Peyer's patch (tissue), 4 donors: ENCODE measurements at regions not wholly inside any gene's neighbourhood (a gene's known extent, or its start where the extent isn't known, plus 50 kb on each side); places are given as distances from the start of the nearest gene placed in this dataset.

Experiments used
- DNase-seq, 3 donors: peaks; one replicate each; pipeline ENCODE4 v3.0.0-alpha.2; 2017 to 2019
- H3K27ac ChIP-seq, 4 donors: fragments of 200-600 bp; sonication (generic); one replicate each; pipeline ENCODE4 v1.5.1; 2016 to 2019
- H3K27me3 ChIP-seq, 2 donors: fragments of 200-600 bp; sonication (generic); one replicate each; pipeline ENCODE4 v1.5.1; 2019
- H3K36me3 ChIP-seq, 3 donors: fragments of 200-600 bp; sonication (generic); one replicate each; pipeline ENCODE4 v1.5.1; 2016 to 2019
- H3K4me1 ChIP-seq, 4 donors: fragments of 200-600 bp; sonication (generic); one replicate each; pipeline ENCODE4 v1.5.1; 2016 to 2019
- H3K4me3 ChIP-seq, 4 donors: fragments of 200-600 bp; sonication (generic); 1 replicate in 3 of 4; 2 replicates in 1 of 4; pipeline ENCODE4 v1.5.1; 2016 to 2019; ENCODE audit warnings: mild to moderate bottlenecking in 1 of 4
- H3K9me3 ChIP-seq, 4 donors: fragments of 200-600 bp; sonication (generic); one replicate each; pipeline ENCODE4 v1.5.1; 2016 to 2019; ENCODE audit warnings: mild to moderate bottlenecking in 1 of 4
- POLR2A ChIP-seq, 2 donors: fragments of 450-650 bp; IDR thresholded peaks; one replicate each; pipeline ENCODE4 v1.5.1; 2017; ENCODE audit warnings: antibody characterized with exemption in 2 of 2, mild to moderate bottlenecking in 2 of 2, moderate library complexity in 2 of 2
- TF ChIP-seq, protein P1 (sequence below), 6 experiments: fragments of 450-650 bp in 4 of 6; fragments of 200-600 bp in 2 of 6; sonication (generic) in 1 of 6; IDR thresholded peaks; one replicate each; pipeline ENCODE4 v1.5.1; 2017 to 2019; ENCODE audit warnings: antibody characterized with exemption in 6 of 6, mild to moderate bottlenecking in 3 of 6, moderate library complexity in 1 of 6

DNA sequence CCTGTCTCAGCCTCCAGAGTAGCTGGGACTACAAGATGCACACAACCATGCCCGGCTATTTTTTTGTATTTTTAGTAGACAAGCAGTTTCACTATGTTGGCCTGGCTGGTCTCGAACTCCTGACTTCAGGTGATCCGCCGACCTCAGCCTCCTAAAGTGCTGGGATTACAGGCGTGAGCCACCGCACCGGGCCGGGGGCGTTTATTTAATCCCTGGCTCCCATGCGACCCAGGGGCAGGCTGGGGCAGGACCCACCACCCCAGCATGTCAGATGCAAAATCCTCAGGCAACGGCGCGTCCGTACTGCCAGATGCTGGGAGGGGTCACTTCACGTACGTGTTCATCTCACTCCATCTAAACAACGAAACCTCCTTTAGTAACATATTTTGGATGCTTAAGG is 518.7 kb upstream of the NOX3 start:
- TF ChIP-seq POLR2A (IDR thresholded peaks at IDR 0.05) = no peak
- TF ChIP-seq, protein P1, sequence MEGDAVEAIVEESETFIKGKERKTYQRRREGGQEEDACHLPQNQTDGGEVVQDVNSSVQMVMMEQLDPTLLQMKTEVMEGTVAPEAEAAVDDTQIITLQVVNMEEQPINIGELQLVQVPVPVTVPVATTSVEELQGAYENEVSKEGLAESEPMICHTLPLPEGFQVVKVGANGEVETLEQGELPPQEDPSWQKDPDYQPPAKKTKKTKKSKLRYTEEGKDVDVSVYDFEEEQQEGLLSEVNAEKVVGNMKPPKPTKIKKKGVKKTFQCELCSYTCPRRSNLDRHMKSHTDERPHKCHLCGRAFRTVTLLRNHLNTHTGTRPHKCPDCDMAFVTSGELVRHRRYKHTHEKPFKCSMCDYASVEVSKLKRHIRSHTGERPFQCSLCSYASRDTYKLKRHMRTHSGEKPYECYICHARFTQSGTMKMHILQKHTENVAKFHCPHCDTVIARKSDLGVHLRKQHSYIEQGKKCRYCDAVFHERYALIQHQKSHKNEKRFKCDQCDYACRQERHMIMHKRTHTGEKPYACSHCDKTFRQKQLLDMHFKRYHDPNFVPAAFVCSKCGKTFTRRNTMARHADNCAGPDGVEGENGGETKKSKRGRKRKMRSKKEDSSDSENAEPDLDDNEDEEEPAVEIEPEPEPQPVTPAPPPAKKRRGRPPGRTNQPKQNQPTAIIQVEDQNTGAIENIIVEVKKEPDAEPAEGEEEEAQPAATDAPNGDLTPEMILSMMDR (IDR thresholded peaks at IDR 0.05) = no peak
- Histone ChIP-seq H3K36me3 (no peaks in the 10 kb centered on the region), H3K4me1 (no peaks in the 10 kb centered on the region), H3K27me3 (no peaks in the 10 kb centered on the region), H3K9me3 (no peaks in the 10 kb centered on the region), H3K27ac (no peak overlapping the region), H3K4me3 (no peak overlapping the region)
- no peak for DNase-seq

DNA sequence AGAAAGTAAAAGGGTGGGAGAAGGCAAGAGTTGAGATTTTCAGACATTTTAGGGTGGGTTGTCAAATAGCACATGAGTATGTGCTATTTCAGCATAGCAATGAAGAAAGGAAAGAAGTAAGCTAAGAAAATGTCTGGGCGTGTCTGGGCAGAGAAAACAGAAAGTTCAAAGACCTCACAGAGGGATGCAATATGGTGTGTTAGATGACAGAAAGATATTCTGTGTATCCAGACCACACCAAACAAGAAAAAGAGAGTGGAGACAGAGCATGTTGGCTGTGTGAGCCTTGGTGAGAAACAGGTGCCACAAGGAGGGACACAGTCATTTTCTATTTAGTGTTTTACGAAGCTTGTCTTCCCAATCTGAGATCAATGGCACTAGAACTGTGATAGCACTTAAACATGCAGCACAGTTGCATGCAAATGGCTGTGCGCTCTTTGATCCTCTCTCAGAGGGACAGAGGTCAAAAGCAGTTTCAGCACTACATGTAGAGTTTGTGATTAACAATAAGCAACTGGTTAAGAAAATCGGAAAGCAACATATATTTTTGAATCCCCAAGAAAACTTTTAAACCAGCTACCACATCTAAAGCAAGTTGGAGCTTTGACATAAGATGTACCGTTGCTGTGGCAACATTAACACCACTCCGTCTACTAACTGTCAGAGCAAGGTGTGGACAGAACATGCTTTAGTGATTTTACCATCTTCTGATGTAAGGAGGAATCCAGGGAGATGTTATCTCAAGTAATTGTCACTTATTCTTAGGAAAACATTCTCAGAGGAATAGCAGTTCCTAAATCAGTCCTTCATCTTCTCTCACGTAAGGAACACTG is 515.5 kb upstream of the NOX3 start:
- TF ChIP-seq POLR2A (IDR thresholded peaks at IDR 0.05) = no peak
- TF ChIP-seq, protein P1 (IDR thresholded peaks at IDR 0.05) = no peak
- Histone ChIP-seq H3K4me3 (no peak overlapping the region), H3K4me1 (no peaks in the 10 kb centered on the region), H3K36me3 (no peaks in the 10 kb centered on the region), H3K27me3 (no peaks in the 10 kb centered on the region), H3K9me3 (no peaks in the 10 kb centered on the region), H3K27ac (no peak overlapping the region)
- no peak for DNase-seq

DNA sequence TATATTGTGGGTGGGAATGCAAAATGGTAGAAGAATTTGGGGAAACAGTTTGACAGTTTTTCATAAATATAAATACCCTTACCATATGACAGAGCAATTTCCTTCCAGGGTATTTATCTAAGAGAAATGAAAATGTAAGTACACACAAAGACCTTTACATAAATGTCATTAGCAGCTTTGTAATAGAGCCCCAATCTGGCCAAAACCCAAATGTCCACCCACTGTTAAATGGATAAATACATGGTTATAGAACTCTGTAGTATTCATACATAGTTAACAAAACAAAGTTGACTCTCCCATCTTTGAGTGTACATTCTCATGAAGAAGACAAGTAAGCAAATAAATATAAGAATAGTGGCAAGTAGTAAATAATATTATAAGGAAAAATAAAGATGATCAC is 514.8 kb upstream of the NOX3 start:
- H3K9me3 ChIP-seq = no peaks in the 10 kb centered on the region
- no peak for DNase-seq
- no peaks in the 10 kb centered on the region for H3K36me3 ChIP-seq
- TF ChIP-seq POLR2A (IDR thresholded peaks at IDR 0.05) = no peak
- TF ChIP-seq, protein P1 (IDR thresholded peaks at IDR 0.05) = no peak
- no peaks in the 10 kb centered on the region for H3K4me1 ChIP-seq
- no peak overlapping the region for H3K4me3 ChIP-seq
- H3K27ac ChIP-seq = no peak overlapping the region
- H3K27me3 ChIP-seq = no peaks in the 10 kb centered on the region

DNA sequence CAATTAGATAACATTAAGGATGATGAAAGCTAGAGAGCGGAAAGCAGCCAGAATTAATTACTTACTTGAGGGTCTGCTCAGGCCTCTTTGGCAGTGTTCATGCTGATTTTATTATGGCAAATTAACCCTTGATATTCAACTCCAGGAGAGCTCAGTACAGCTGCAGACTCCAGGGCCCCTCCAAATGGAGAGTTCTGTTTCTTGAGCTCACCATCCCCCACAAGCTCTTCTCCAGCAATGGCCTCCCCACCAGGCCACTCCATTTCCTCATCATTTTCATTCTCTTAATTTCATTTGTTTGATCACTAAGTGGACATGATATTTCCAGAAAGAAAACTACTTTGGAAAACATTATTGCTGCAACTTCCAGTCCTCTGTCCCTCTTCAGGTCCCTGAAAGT is 513.3 kb upstream of the NOX3 start:
- no peak for DNase-seq
- H3K4me1 ChIP-seq = no peaks in the 10 kb centered on the region
- TF ChIP-seq, protein P1 (IDR thresholded peaks at IDR 0.05) = no peak
- no peak for TF ChIP-seq POLR2A (IDR thresholded peaks at IDR 0.05)
- no peak overlapping the region for H3K4me3 ChIP-seq
- no peaks in the 10 kb centered on the region for H3K27me3 ChIP-seq
- H3K27ac ChIP-seq = no peak overlapping the region
- no peaks in the 10 kb centered on the region for H3K9me3 ChIP-seq
- H3K36me3 ChIP-seq = no peaks in the 10 kb centered on the region

DNA sequence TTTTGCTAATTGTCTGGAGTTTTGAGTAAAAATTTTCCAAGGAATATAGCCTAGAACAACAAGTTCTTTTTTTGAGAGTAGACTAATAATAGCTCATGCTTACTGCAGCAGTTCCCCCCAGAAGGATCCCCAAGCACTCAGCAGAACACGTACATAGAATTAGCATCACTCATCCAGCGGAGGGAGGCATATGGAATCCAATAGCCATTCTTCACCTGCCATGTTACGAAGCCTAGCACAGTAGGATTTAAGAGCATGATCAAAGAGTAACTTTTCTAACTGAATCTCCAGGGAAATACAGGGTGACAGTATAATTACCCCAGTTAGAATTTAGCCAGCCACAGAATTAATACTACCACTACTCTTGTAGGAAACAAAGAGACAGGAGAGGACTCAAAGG is 511.7 kb upstream of the NOX3 start:
- H3K27ac ChIP-seq = no peak overlapping the region
- no peaks in the 10 kb centered on the region for H3K36me3 ChIP-seq
- no peak overlapping the region for H3K4me3 ChIP-seq
- DNase-seq = no peak
- H3K9me3 ChIP-seq = no peaks in the 10 kb centered on the region
- no peak for TF ChIP-seq POLR2A (IDR thresholded peaks at IDR 0.05)
- TF ChIP-seq, protein P1 (IDR thresholded peaks at IDR 0.05) = no peak
- H3K27me3 ChIP-seq = no peaks in the 10 kb centered on the region
- H3K4me1 ChIP-seq = no peaks in the 10 kb centered on the region
